GM12878 (cell line): ENCODE measurements at regions not wholly inside any gene's neighbourhood (a gene's known extent, or its start where the extent isn't known, plus 50 kb on each side); places are given as distances from the start of the nearest gene placed in this dataset.

Source experiments
- CEBPB ChIP-seq, 2 experiments: fragments of 150-350 bp in 1 of 2; IDR thresholded peaks; 2 replicates each; pipeline ENCODE4 v1.6.1; 2012 to 2014; ENCODE audit warnings: low read depth in 2 of 2, low read length in 2 of 2, borderline replicate concordance in 1 of 2, inconsistent platforms in 1 of 2
- EGR1 ChIP-seq, 2 experiments: IDR thresholded peaks; 1 replicate in 1 of 2; 2 replicates in 1 of 2; pipeline ENCODE4 v1.6.1; 2011 to 2012; ENCODE audit warnings: low read depth in 2 of 2, low read length in 2 of 2, borderline replicate concordance in 1 of 2, mild to moderate bottlenecking in 1 of 2, moderate library complexity in 1 of 2
- JUNB ChIP-seq: IDR thresholded peaks from 2 replicates; pipeline ENCODE4 v1.6.1; 2016; ENCODE audit warnings: antibody characterized with exemption, mild to moderate bottlenecking
- MYC ChIP-seq: IDR thresholded peaks from 2 replicates; pipeline ENCODE4 v1.6.1; 2011; ENCODE audit warnings: mild to moderate bottlenecking, low read length, moderate library complexity, inconsistent platforms; ENCODE audit not compliant: insufficient read depth, insufficient replicate concordance, insufficient read length, severe bottlenecking
- POLR2AphosphoS2 ChIP-seq: IDR thresholded peaks from 2 replicates; pipeline ENCODE4 v1.6.1; 2011; ENCODE audit warnings: low read depth, mild to moderate bottlenecking, low read length, improper control_type of control experiment, moderate library complexity
- SMAD1 ChIP-seq: fragments of 450-650 bp; IDR thresholded peaks from 2 replicates; pipeline ENCODE4 v1.6.1; 2018; ENCODE audit warnings: mild to moderate bottlenecking, low read depth; ENCODE audit not compliant: partially characterized antibody
- TARDBP ChIP-seq: IDR thresholded peaks from 2 replicates; pipeline ENCODE4 v1.6.1; 2016; ENCODE audit warnings: borderline replicate concordance
- YBX1 ChIP-seq: fragments of 450-650 bp; IDR thresholded peaks from 2 replicates; pipeline ENCODE4 v1.6.1; 2016; ENCODE audit warnings: antibody characterized with exemption
- TF ChIP-seq, protein P1 (sequence below), 3 experiments: IDR thresholded peaks in 2 of 3; conservative IDR thresholded peaks in 1 of 3; 2 replicates each; pipeline ENCODE4 v1.5.1; 2011; ENCODE audit warnings: low read depth in 3 of 3, low read length in 3 of 3, mild to moderate bottlenecking in 3 of 3, control low read depth in 2 of 3, moderate library complexity in 2 of 3, inconsistent platforms in 1 of 3, mixed read lengths in 1 of 3; ENCODE audit not compliant: control insufficient read depth in 2 of 3, insufficient read depth in 1 of 3; ENCODE audit errors: extremely low read depth in 1 of 3
- TF ChIP-seq, protein P2 (sequence below): IDR thresholded peaks from 2 replicates; pipeline ENCODE4 v1.6.1; 2012; ENCODE audit warnings: mild to moderate bottlenecking, low read depth, low read length

- TF ChIP-seq TARDBP (no peak), CEBPB (IDR thresholded peaks at IDR 0.05; ENCODE audit: borderline replicate concordance in 1 of 2, low read depth in 2 of 2, low read length in 2 of 2) (no peak), POLR2AphosphoS2 (no peak), SMAD1 (no peak), JUNB (no peak), MYC (no peak), EGR1 (IDR thresholded peaks at IDR 0.05; ENCODE audit: borderline replicate concordance in 1 of 2, low read depth in 2 of 2, low read length in 2 of 2) (no peak), YBX1 (no peak)
- TF ChIP-seq, protein P1, sequence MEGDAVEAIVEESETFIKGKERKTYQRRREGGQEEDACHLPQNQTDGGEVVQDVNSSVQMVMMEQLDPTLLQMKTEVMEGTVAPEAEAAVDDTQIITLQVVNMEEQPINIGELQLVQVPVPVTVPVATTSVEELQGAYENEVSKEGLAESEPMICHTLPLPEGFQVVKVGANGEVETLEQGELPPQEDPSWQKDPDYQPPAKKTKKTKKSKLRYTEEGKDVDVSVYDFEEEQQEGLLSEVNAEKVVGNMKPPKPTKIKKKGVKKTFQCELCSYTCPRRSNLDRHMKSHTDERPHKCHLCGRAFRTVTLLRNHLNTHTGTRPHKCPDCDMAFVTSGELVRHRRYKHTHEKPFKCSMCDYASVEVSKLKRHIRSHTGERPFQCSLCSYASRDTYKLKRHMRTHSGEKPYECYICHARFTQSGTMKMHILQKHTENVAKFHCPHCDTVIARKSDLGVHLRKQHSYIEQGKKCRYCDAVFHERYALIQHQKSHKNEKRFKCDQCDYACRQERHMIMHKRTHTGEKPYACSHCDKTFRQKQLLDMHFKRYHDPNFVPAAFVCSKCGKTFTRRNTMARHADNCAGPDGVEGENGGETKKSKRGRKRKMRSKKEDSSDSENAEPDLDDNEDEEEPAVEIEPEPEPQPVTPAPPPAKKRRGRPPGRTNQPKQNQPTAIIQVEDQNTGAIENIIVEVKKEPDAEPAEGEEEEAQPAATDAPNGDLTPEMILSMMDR (IDR thresholded peaks at IDR 0.05 in 2 of 3, conservative IDR thresholded peaks at IDR 0.05 in 1 of 3; ENCODE audit: control insufficient read depth in 2 of 3, extremely low read depth in 1 of 3, insufficient read depth in 1 of 3, low read depth in 3 of 3, low read length in 3 of 3), result no peak
- TF ChIP-seq, protein P2, sequence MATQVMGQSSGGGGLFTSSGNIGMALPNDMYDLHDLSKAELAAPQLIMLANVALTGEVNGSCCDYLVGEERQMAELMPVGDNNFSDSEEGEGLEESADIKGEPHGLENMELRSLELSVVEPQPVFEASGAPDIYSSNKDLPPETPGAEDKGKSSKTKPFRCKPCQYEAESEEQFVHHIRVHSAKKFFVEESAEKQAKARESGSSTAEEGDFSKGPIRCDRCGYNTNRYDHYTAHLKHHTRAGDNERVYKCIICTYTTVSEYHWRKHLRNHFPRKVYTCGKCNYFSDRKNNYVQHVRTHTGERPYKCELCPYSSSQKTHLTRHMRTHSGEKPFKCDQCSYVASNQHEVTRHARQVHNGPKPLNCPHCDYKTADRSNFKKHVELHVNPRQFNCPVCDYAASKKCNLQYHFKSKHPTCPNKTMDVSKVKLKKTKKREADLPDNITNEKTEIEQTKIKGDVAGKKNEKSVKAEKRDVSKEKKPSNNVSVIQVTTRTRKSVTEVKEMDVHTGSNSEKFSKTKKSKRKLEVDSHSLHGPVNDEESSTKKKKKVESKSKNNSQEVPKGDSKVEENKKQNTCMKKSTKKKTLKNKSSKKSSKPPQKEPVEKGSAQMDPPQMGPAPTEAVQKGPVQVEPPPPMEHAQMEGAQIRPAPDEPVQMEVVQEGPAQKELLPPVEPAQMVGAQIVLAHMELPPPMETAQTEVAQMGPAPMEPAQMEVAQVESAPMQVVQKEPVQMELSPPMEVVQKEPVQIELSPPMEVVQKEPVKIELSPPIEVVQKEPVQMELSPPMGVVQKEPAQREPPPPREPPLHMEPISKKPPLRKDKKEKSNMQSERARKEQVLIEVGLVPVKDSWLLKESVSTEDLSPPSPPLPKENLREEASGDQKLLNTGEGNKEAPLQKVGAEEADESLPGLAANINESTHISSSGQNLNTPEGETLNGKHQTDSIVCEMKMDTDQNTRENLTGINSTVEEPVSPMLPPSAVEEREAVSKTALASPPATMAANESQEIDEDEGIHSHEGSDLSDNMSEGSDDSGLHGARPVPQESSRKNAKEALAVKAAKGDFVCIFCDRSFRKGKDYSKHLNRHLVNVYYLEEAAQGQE, result no peak
These were observed 472.2 kb upstream of the RUNX1 start for GRCh38 chr21:35521293-35521692.
